H1 (cell line): ENCODE measurements at regions not wholly inside any gene's neighbourhood (a gene's known extent, or its start where the extent isn't known, plus 50 kb on each side); places are given as distances from the start of the nearest gene placed in this dataset.

Experiments used
- BACH1 ChIP-seq: IDR thresholded peaks from 2 replicates; pipeline ENCODE4 v1.6.1; 2012; ENCODE audit warnings: low read length, improper control_type of control experiment
- KDM1A ChIP-seq: fragments of 200-600, 300-600 bp; sonication (generic); IDR thresholded peaks from 2 replicates; pipeline ENCODE4 v1.7.1; 2016; ENCODE audit warnings: mild to moderate bottlenecking, low read length, borderline replicate concordance
- PHF8 ChIP-seq: fragments of 200-600 bp; sonication (generic); conservative IDR thresholded peaks from 2 replicates; pipeline ENCODE4 v1.7.1; 2012; ENCODE audit warnings: low read depth, mild to moderate bottlenecking, inconsistent platforms, low read length, moderate library complexity
- SIN3A ChIP-seq, 2 experiments: IDR thresholded peaks in 1 of 2; conservative IDR thresholded peaks in 1 of 2; 2 replicates each; pipeline ENCODE4 v1.6.1; 2011 to 2012; ENCODE audit warnings: low read length in 2 of 2, improper control_type of control experiment in 1 of 2, low read depth in 1 of 2, mild to moderate bottlenecking in 1 of 2
- SIX5 ChIP-seq: IDR thresholded peaks from 2 replicates; pipeline ENCODE4 v1.6.1; 2011; ENCODE audit warnings: mild to moderate bottlenecking, low read depth, low read length
- SRF ChIP-seq: IDR thresholded peaks from 2 replicates; pipeline ENCODE4 v1.6.1; 2011; ENCODE audit warnings: mild to moderate bottlenecking, low read depth, low read length, moderate library complexity
- TAF1 ChIP-seq: IDR thresholded peaks from 2 replicates; pipeline ENCODE4 v1.6.1; 2011; ENCODE audit warnings: mild to moderate bottlenecking, low read depth, low read length
- TBP ChIP-seq: IDR thresholded peaks from 2 replicates; pipeline ENCODE4 v1.6.1; 2011; ENCODE audit warnings: low read depth, low read length, improper control_type of control experiment

GRCh38 chr13:84784443-84785153 is 902.3 kb upstream of the SLITRK1 start (continued):
- TF ChIP-seq KDM1A (no peak), TAF1 (no peak), BACH1 (no peak), SRF (no peak), TBP (no peak), SIX5 (no peak), SIN3A (conservative IDR thresholded peaks at IDR 0.05 in 1 of 2, IDR thresholded peaks at IDR 0.05 in 1 of 2; ENCODE audit: low read depth in 1 of 2, low read length in 2 of 2) (no peak), PHF8 (no peak)
